SK-N-SH (cell line): ENCODE measurements at regions not wholly inside any gene's neighbourhood (a gene's known extent, or its start where the extent isn't known, plus 50 kb on each side); places are given as distances from the start of the nearest gene placed in this dataset.

Experiments used
- CHD2 ChIP-seq: fragments of 150-350 bp; IDR thresholded peaks from 2 replicates; pipeline ENCODE4 v1.6.1; 2018; ENCODE audit warnings: low read length; ENCODE audit not compliant: partially characterized antibody
- CTCF ChIP-seq: fragments of 200-600 bp; sonication (generic); IDR thresholded peaks from 2 replicates; pipeline ENCODE4 v1.6.1; 2017; ENCODE audit warnings: antibody characterized with exemption, mild to moderate bottlenecking, moderate library complexity
- EP300 ChIP-seq, 2 experiments: IDR thresholded peaks; 2 replicates each; pipeline versions ENCODE4 v1.4.0 to v1.6.1; 2012; ENCODE audit warnings: borderline replicate concordance in 1 of 2, low read depth in 1 of 2, low read length in 1 of 2
- GABPA ChIP-seq: IDR thresholded peaks from 2 replicates; pipeline ENCODE4 v1.4.0; 2012; ENCODE audit warnings: low read depth, mild to moderate bottlenecking
- GATA2 ChIP-seq: sonication (generic); formaldehyde crosslinking; IDR thresholded peaks from 2 replicates; pipeline ENCODE4 v1.5.0; 2020; ENCODE audit warnings: mild to moderate bottlenecking, missing genetic modification reagents
- POLR2AphosphoS5 ChIP-seq: IDR thresholded peaks from 2 replicates; pipeline ENCODE4 v1.6.1; 2012; ENCODE audit warnings: low read depth, low read length
- RAD21 ChIP-seq: IDR thresholded peaks from 2 replicates; pipeline ENCODE4 v1.6.1; 2012; ENCODE audit warnings: mild to moderate bottlenecking, low read length
- RCOR1 ChIP-seq: fragments of 150-350 bp; IDR thresholded peaks from 2 replicates; pipeline ENCODE4 v1.6.1; 2017; ENCODE audit warnings: antibody characterized with exemption, low read length
- REST ChIP-seq: IDR thresholded peaks from 2 replicates; pipeline ENCODE4 v1.6.1; 2012; ENCODE audit warnings: mild to moderate bottlenecking, low read depth, low read length, moderate library complexity
- TEAD4 ChIP-seq: IDR thresholded peaks from 2 replicates; pipeline ENCODE4 v1.4.0; 2012; ENCODE audit warnings: mild to moderate bottlenecking, borderline replicate concordance; ENCODE audit not compliant: insufficient read depth

GRCh38 chr15:87403973-87404372, 852.6 kb downstream of the NTRK3 start:
- TF ChIP-seq CTCF (no peak), CHD2 (no peak), RCOR1 (no peak), REST (no peak), POLR2AphosphoS5 (no peak), RAD21 (no peak), EP300 (IDR thresholded peaks at IDR 0.05; ENCODE audit: borderline replicate concordance in 1 of 2, low read depth in 1 of 2, low read length in 1 of 2) (no peak), GABPA (no peak), TEAD4 (no peak), GATA2 (CRISPR knock-in tag) (no peak)
